Keratinocyte (primary cell): ENCODE measurements at regions not wholly inside any gene's neighbourhood (a gene's known extent, or its start where the extent isn't known, plus 50 kb on each side); places are given as distances from the start of the nearest gene placed in this dataset.

Experiments
- EZH2 ChIP-seq: IDR thresholded peaks from one replicate; pipeline ENCODE4 v1.6.1; 2012; ENCODE audit warnings: inconsistent platforms, mild to moderate bottlenecking, low read length, moderate library complexity
- TF ChIP-seq, protein P1 (sequence below), 3 experiments: IDR thresholded peaks in 1 of 3; conservative IDR thresholded peaks in 1 of 3; optimal IDR thresholded peaks in 1 of 3; 2 replicates in 2 of 3; 3 replicates in 1 of 3; pipeline versions ENCODE3 to v1.5.1; 2011; ENCODE audit warnings: low read length in 3 of 3, mild to moderate bottlenecking in 3 of 3, moderate library complexity in 2 of 3, control low read depth in 1 of 3, inconsistent platforms in 1 of 3; ENCODE audit not compliant: insufficient read depth in 2 of 3; ENCODE audit errors: extremely low read depth in 1 of 3

DNA sequence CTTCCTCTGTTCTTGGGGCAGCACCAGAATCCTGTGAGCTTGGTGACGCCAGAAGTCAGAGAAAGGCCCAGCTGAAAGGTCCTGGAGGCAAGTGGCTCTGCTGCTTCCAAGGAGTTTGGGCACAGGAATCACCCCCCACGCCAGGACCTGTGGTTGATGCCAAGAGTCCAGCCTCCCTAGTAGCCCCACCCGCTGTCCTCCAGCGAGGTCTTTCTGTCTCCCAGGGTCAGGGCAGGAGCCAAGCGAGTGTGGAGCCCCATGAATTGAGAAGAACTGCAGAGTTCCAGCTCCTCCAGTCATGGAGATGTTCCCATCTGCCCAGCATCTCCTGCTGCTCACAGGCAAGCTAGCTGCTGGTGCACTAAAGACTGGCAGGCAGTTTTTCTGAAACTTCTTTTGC, 631.7 kb upstream of the MGMT start:
- TF ChIP-seq, protein P1, sequence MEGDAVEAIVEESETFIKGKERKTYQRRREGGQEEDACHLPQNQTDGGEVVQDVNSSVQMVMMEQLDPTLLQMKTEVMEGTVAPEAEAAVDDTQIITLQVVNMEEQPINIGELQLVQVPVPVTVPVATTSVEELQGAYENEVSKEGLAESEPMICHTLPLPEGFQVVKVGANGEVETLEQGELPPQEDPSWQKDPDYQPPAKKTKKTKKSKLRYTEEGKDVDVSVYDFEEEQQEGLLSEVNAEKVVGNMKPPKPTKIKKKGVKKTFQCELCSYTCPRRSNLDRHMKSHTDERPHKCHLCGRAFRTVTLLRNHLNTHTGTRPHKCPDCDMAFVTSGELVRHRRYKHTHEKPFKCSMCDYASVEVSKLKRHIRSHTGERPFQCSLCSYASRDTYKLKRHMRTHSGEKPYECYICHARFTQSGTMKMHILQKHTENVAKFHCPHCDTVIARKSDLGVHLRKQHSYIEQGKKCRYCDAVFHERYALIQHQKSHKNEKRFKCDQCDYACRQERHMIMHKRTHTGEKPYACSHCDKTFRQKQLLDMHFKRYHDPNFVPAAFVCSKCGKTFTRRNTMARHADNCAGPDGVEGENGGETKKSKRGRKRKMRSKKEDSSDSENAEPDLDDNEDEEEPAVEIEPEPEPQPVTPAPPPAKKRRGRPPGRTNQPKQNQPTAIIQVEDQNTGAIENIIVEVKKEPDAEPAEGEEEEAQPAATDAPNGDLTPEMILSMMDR (optimal IDR thresholded peaks at IDR 0.05 in 1 of 3, IDR thresholded peaks at IDR 0.05 in 1 of 3, conservative IDR thresholded peaks at IDR 0.05 in 1 of 3; ENCODE audit: extremely low read depth in 1 of 3, insufficient read depth in 2 of 3, low read length in 3 of 3), result no peak
- no peak for TF ChIP-seq EZH2
